ENCODE measurements at regions not wholly inside any gene's neighbourhood (a gene's known extent, or its start where the extent isn't known, plus 50 kb on each side); places are given as distances from the start of the nearest gene placed in this dataset.

DNA sequence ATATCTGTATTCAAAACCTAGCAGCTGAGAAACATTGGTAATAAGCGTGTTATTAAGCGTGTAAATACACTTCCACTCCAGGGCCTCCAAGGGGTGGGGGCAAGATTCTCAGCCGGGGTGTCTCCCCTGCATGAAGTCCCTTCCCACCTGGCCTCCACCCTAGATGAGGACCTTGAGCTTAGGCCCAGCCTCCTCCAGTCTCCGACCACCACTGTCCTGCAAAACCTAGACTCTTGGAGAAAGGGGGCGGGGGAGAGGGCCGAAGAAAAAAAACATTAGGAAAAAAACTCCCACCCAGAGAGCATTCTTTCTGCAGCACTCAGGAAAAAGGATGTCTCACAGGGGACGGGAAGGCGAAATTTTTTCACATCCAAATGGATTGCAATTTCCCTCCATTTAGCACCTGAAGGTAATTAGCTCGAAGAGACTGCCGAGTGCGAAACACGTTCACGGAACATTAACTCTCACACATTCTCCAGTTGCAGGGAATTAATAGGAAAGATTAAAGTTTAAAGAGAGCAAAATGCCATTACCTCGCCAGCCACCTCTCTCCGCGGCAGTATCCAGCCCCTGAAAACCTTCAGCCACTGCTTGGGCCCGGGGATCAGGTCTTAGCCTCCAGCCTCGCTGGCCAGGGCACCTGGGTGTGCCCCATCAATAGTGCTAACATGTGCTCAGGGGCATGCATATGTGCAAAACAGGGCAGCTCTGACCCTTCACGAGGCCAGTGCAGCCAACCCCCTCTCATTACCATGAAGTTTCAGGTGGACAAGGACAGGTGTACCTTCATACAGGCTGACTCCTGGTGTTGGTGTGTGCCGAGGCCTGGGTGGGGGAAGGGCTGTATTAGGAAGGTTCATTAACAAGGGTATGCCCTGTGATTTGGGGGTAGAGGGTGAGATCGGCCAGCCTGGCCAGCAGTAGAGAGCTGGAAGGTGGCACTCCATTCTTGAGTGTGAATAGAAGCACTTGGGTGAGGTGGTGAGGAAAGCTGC, 77.2 kb downstream of the HIF1AN start:
- no peak overlapping the region for H3K4me2 ChIP-seq (ENCODE audit: low read length)
- H3K9ac ChIP-seq (ENCODE audit: low read depth, low read length) = no peak overlapping the region
- no peak overlapping the region for H3K4me3 ChIP-seq (ENCODE audit: low read length)
- H3K36me3 ChIP-seq (ENCODE audit: insufficient read depth, low read length) = no peaks in the 10 kb centered on the region
- H3K27me3 ChIP-seq (ENCODE audit: control insufficient read depth, insufficient read depth, low read length) = peaks cover 82% of the 10 kb centered on the region
- no peaks in the 10 kb centered on the region for H3K4me1 ChIP-seq (ENCODE audit: control insufficient read depth, insufficient read depth, low read length)
- H3K9me3 ChIP-seq (replicated peaks; ENCODE audit: low read length) = no peaks in the 10 kb centered on the region

DNA sequence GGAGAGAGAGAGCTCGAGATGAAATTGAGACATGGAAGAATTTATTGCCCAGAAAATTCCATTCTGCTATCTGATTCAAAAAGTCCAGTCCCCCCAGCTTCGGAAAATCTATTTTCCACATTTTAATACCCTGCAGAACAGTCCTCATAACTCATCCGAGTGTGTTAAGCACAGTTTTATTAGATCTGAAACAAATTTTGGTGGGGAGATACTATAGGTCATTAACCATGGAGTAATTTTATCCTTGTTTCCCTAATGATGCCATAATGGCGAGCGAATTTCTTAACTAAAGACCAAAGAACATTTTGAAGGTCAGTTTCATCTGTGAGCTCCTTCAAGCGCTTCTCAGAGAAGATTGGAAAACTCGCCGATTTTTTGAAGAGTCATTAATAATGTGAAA, 78.1 kb downstream of the HIF1AN start:
- Histone ChIP-seq H3K9ac (ENCODE audit: low read depth, low read length) (no peak overlapping the region), H3K27me3 (ENCODE audit: control insufficient read depth, insufficient read depth, low read length) (peaks cover 84% of the 10 kb centered on the region), H3K36me3 (ENCODE audit: insufficient read depth, low read length) (no peaks in the 10 kb centered on the region), H3K4me1 (ENCODE audit: control insufficient read depth, insufficient read depth, low read length) (no peaks in the 10 kb centered on the region), H3K4me2 (ENCODE audit: low read length) (no peak overlapping the region), H3K4me3 (ENCODE audit: low read length) (no peak overlapping the region), H3K9me3 (replicated peaks; ENCODE audit: low read length) (no peaks in the 10 kb centered on the region)

DNA sequence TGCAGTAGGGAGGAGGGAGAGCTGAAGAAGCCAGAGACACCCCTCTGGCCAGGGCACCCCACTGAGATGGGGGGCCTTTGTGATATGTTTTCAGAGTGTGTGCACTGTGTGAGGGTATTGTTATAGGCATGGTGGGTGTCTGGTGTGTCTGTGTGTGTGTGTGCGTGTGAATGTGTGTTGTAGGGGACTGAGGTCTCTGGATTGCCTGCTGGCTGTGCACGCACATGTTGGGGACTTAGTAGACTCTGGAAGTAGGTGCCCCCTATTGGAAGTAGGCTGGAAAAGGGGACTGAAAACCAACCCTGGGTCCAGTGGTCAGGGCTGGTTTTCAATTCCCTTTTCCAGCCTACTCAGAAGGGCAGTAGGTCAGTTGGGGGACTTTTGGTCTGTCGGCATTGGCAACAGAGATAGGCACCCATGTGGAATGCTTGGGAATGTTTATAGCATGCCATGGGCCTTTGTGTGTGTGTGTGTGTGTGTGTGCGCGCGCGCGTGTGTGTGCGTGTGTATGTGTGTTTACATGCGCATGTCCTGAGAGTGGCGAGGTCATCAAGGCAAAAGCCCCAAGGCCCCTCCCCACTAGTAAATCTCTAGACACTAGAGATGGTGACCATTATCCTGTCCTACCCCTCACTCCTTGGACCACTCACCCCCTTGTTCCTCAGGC, 78.8 kb downstream of the HIF1AN start:
- no peak overlapping the region for H3K4me3 ChIP-seq (ENCODE audit: low read length)
- H3K9ac ChIP-seq (ENCODE audit: low read depth, low read length) = no peak overlapping the region
- H3K36me3 ChIP-seq (ENCODE audit: insufficient read depth, low read length) = no peaks in the 10 kb centered on the region
- H3K4me1 ChIP-seq (ENCODE audit: control insufficient read depth, insufficient read depth, low read length) = no peaks in the 10 kb centered on the region
- peaks cover 84% of the 10 kb centered on the region for H3K27me3 ChIP-seq (ENCODE audit: control insufficient read depth, insufficient read depth, low read length)
- H3K9me3 ChIP-seq (replicated peaks; ENCODE audit: low read length) = no peaks in the 10 kb centered on the region
- H3K4me2 ChIP-seq (ENCODE audit: low read length) = no peak overlapping the region

DNA sequence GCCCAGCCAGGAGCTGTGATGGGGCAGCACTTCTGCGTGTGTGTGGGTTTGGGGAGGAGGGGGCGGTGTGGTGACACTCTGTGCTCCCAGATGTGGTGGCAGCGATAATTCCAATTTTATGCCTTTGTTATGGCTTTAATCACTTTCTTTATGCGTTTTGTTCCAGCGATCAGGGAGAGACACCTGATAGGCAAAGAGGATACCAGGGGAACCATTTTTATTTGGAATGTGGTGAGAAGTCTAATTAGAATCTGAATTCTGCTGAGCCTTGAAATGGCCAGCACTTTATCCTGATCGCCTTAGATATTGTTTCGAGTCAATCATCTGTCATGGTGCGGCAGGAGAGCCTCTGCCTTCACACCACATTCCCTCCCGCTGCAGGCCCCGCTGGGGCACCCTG, 79.5 kb downstream of the HIF1AN start:
- Histone ChIP-seq H3K4me1 (ENCODE audit: control insufficient read depth, insufficient read depth, low read length) (no peaks in the 10 kb centered on the region), H3K4me3 (ENCODE audit: low read length) (no peak overlapping the region), H3K36me3 (ENCODE audit: insufficient read depth, low read length) (no peaks in the 10 kb centered on the region), H3K27me3 (ENCODE audit: control insufficient read depth, insufficient read depth, low read length) (peaks cover 84% of the 10 kb centered on the region), H3K4me2 (ENCODE audit: low read length) (no peak overlapping the region), H3K9me3 (replicated peaks; ENCODE audit: low read length) (no peaks in the 10 kb centered on the region), H3K9ac (ENCODE audit: low read depth, low read length) (no peak overlapping the region)

DNA sequence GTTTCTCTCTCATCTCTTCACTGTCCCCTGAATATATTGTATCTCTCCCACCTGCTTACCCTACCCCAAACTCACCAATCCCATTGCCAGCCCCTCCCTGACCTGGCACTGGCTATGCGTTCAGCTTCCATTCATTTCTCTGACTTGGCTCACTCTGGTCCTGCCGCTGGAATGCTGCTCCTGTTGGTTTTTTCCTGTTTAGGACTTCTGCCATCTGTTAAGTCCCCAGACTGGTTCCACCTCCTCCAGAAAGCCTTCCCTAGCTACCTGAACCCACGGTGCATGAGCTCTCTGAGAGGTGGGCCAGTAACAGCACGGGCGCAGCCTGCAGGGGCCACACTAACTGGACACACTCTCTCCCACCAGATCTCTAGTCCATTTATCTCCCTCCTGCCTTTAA, 80.2 kb downstream of the HIF1AN start:
- H3K27me3 ChIP-seq (ENCODE audit: control insufficient read depth, insufficient read depth, low read length) = peaks cover 86% of the 10 kb centered on the region

GRCh38 chr10:100618091-100618615, 82.4 kb downstream of the HIF1AN start:
- H3K9me3 ChIP-seq (replicated peaks; ENCODE audit: low read length) = no peaks in the 10 kb centered on the region
- H3K9ac ChIP-seq (ENCODE audit: low read depth, low read length) = no peak overlapping the region
- no peak overlapping the region for H3K4me3 ChIP-seq (ENCODE audit: low read length)
- H3K4me1 ChIP-seq (ENCODE audit: control insufficient read depth, insufficient read depth, low read length) = no peaks in the 10 kb centered on the region
- H3K4me2 ChIP-seq (ENCODE audit: low read length) = no peak overlapping the region
- H3K36me3 ChIP-seq (ENCODE audit: insufficient read depth, low read length) = no peaks in the 10 kb centered on the region
- H3K27me3 ChIP-seq (ENCODE audit: control insufficient read depth, insufficient read depth, low read length) = peaks cover 89% of the 10 kb centered on the region

More for the DNA sequence above, 80.2 kb downstream of the HIF1AN start:
- H3K4me3 ChIP-seq (ENCODE audit: low read length) = no peak overlapping the region
- no peak overlapping the region for H3K9ac ChIP-seq (ENCODE audit: low read depth, low read length)
- H3K4me1 ChIP-seq (ENCODE audit: control insufficient read depth, insufficient read depth, low read length) = no peaks in the 10 kb centered on the region
- H3K36me3 ChIP-seq (ENCODE audit: insufficient read depth, low read length) = no peaks in the 10 kb centered on the region
- no peak overlapping the region for H3K4me2 ChIP-seq (ENCODE audit: low read length)
- H3K9me3 ChIP-seq (replicated peaks; ENCODE audit: low read length) = no peaks in the 10 kb centered on the region

DNA sequence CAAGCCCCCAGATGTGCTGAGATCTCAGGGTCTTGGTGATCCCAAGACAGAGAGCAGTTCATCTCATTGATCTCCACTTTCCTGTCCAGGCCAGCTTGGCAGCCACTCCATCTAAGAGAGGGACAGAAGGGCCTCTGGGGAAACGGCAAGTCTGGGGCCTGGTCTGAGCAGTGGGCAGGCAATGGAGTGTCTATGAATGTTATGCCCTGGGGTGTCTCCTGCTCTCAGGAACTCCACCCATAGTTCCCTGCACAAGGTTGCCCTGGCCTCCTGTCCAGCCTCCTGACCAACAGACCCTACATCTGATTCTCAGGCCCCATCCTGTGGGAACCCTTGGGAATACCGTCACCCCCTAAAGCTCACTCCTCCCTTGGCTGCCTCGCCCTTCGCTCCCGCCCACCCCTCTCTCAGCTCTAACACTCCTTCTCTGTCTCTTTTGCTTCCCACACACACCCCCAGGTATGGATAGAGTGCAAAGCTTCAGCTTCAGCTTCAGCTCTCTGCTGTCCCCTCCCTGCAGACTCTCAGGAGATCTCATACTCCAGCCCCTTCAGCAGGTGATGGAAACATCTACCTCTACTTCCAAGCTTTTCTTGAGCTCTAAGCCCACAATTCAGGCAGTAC, 83.0 kb downstream of the HIF1AN start:
- no peak overlapping the region for H3K4me3 ChIP-seq (ENCODE audit: low read length)
- no peaks in the 10 kb centered on the region for H3K9me3 ChIP-seq (replicated peaks; ENCODE audit: low read length)
- H3K9ac ChIP-seq (ENCODE audit: low read depth, low read length) = no peak overlapping the region
- no peaks in the 10 kb centered on the region for H3K36me3 ChIP-seq (ENCODE audit: insufficient read depth, low read length)
- H3K4me1 ChIP-seq (ENCODE audit: control insufficient read depth, insufficient read depth, low read length) = no peaks in the 10 kb centered on the region
- peaks cover 87% of the 10 kb centered on the region for H3K27me3 ChIP-seq (ENCODE audit: control insufficient read depth, insufficient read depth, low read length)
- H3K4me2 ChIP-seq (ENCODE audit: low read length) = no peak overlapping the region

DNA sequence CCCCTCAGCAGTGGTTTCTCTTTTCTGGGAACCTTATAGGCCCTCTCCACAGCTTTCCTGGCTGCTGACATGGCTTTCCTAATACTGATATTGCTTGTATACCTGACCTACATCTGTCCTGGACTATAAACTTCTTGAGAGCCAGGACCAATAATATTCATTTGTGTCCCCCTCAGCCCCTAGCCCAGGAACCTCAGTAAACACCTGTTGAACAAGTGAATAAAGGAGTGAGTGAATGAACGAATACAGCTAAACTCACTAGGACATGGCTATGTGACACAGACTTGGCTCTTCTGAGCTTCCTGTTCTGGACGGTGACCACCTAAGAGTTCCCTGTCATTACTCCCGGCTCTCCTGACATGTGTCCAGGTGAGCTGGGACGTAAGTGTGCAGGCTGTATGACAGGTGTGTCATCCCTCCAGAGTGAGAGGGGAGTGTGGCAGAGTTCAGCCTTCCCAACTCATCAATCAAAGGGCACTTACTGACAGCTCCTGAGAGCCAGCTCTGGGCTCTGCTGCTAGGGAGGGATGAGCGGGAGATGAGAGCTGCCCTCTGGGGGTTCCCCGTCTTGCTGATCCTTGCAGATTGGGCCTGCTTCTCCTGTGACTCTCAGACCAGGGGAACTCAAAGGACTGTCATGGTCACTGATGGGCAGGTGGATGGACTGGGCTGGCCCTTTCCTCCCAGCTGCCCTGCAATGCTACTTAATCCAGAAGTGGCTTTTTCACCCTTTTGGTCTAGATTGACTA, 84.5 kb downstream of the HIF1AN start:
- Histone ChIP-seq H3K27me3 (ENCODE audit: control insufficient read depth, insufficient read depth, low read length) (peaks cover 85% of the 10 kb centered on the region), H3K4me2 (ENCODE audit: low read length) (no peak overlapping the region), H3K9me3 (replicated peaks; ENCODE audit: low read length) (no peaks in the 10 kb centered on the region), H3K36me3 (ENCODE audit: insufficient read depth, low read length) (no peaks in the 10 kb centered on the region), H3K9ac (ENCODE audit: low read depth, low read length) (no peak overlapping the region), H3K4me1 (ENCODE audit: control insufficient read depth, insufficient read depth, low read length) (no peaks in the 10 kb centered on the region), H3K4me3 (ENCODE audit: low read length) (no peak overlapping the region)

DNA sequence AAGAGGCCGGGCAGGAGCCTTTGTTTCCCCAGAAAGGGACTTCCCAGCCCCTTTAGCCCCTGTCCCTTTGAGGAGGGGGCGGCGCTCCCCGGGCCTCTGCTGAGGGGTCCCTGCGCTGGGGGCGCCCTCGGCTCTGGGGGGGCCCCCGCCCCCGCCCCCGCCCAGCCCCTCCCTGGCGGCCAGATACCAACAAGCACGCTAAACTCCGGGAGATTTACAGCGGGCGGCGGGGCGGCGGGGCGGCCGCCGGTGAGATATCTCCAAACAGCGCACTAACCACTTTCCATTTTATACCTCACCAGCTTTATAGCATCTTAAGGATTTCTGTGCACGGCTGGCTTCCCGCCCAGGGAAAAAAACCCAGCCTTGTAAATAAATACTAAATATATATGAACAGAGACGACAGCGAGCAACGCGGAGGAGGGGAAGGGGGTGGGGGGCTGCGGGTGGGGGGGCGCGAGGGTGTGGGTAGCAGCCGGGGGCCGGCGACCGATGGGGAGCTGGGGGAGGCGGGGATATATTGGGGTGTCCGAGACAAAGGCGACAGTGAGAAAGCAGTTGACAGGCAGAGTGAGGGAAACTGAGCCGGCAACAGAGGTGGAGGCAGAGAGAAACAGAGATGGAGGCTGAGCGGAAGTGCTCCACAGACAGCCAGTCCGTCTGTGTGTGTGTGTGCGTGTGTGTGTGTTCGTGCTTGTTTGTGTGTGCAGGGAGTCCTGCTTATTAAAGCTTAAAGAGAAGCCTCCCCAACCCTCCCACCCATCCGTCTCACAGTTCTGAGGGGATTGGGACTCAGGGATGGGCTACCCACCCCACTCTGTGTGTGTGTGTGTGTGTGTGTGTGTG, 85.8 kb downstream of the HIF1AN start:
- H3K27me3 ChIP-seq (ENCODE audit: control insufficient read depth, insufficient read depth, low read length) = peaks cover 83% of the 10 kb centered on the region
- no peaks in the 10 kb centered on the region for H3K9me3 ChIP-seq (replicated peaks; ENCODE audit: low read length)
- H3K4me1 ChIP-seq (ENCODE audit: control insufficient read depth, insufficient read depth, low read length) = no peaks in the 10 kb centered on the region
- H3K9ac ChIP-seq (ENCODE audit: low read depth, low read length) = no peak overlapping the region
- no peak overlapping the region for H3K4me2 ChIP-seq (ENCODE audit: low read length)
- no peak overlapping the region for H3K4me3 ChIP-seq (ENCODE audit: low read length)
- no peaks in the 10 kb centered on the region for H3K36me3 ChIP-seq (ENCODE audit: insufficient read depth, low read length)

- H3K4me3 ChIP-seq (ENCODE audit: low read length) = no peak overlapping the region
- H3K9ac ChIP-seq (ENCODE audit: low read depth, low read length) = no peak overlapping the region
- peaks cover 78% of the 10 kb centered on the region for H3K27me3 ChIP-seq (ENCODE audit: control insufficient read depth, insufficient read depth, low read length)
- no peaks in the 10 kb centered on the region for H3K4me1 ChIP-seq (ENCODE audit: control insufficient read depth, insufficient read depth, low read length)
- H3K36me3 ChIP-seq (ENCODE audit: insufficient read depth, low read length) = no peaks in the 10 kb centered on the region
- no peak overlapping the region for H3K4me2 ChIP-seq (ENCODE audit: low read length)
- no peaks in the 10 kb centered on the region for H3K9me3 ChIP-seq (replicated peaks; ENCODE audit: low read length)
Observed at GRCh38 chr10:100622946-100623345, 87.2 kb downstream of the HIF1AN start.
